Spleen (tissue), 7 donors: ENCODE measurements at regions not wholly inside any gene's neighbourhood (a gene's known extent, or its start where the extent isn't known, plus 50 kb on each side); places are given as distances from the start of the nearest gene placed in this dataset.

Source experiments
- CTCF ChIP-seq, 11 experiments: fragments of 200-600 bp in 7 of 11; fragments of 450-650 bp in 4 of 11; sonication (generic) in 4 of 11; IDR thresholded peaks in 8 of 11; conservative IDR thresholded peaks in 3 of 11; 1 replicate in 7 of 11; 2 replicates in 4 of 11; pipeline versions ENCODE4 v1.4.0 to v1.8.0; 2016 to 2021; ENCODE audit warnings: antibody characterized with exemption in 11 of 11, inconsistent platforms in 4 of 11, mild to moderate bottlenecking in 1 of 11
- POLR2AphosphoS5 ChIP-seq, 3 donors: sonication (generic); formaldehyde crosslinking; IDR thresholded peaks; one replicate each; pipeline ENCODE4 v1.5.1; 2017; ENCODE audit warnings: antibody characterized with exemption in 3 of 3
- donor health status: DM: no; HTN: no; CAD: no; lungs with moderate emphysema.
- donor health status: DM: no; HTN: no; CAD: no.
- donor health status: DM: no; HTN: no; CAD: no.

- no peak for TF ChIP-seq CTCF (IDR thresholded peaks at IDR 0.05 in 8 of 11, conservative IDR thresholded peaks at IDR 0.05 in 3 of 11)
- TF ChIP-seq POLR2AphosphoS5 (IDR thresholded peaks at IDR 0.05) = no peak
These were observed 85.5 kb downstream of the RMI2 start for GRCh38 chr16:11430601-11431317.
